Left cardiac atrium (tissue), 4 donors: ENCODE measurements at regions not wholly inside any gene's neighbourhood (a gene's known extent, or its start where the extent isn't known, plus 50 kb on each side); places are given as distances from the start of the nearest gene placed in this dataset.
"Not testable (repeated sequence)": the region's sequence is repeated elsewhere in the genome, so short reads cannot be mapped to it uniquely, and the experiment has no call there.

Source experiments
- ATAC-seq, 2 donors: fragments of 200-7000 bp; cut with Tn5 transposase; one replicate each; pipeline ENCODE4 v1.9.1; 2020; ENCODE audit warnings: mild to moderate bottlenecking in 2 of 2, moderate library complexity in 2 of 2
- DNase-seq: peaks from one replicate; pipeline ENCODE4 v3.0.0-alpha.2; 2020
- intact Hi-C, 2 donors: fragments of 100-400 bp; cut with DNase I; formaldehyde crosslinking; loops; one replicate each; pipeline versions ENCODE4 v1.14.1 to v1.15.1; 2022 to 2023
- donor health status: DM: no; HTN: yes; CAD: no.
- donor health status: DM: no; HTN: yes; CAD: no; lungs with severe emphysema.
- donor health status: DM: yes; HTN: yes; CAD: no.
- donor health status: Dilated cardiomyopathy.

DNA sequence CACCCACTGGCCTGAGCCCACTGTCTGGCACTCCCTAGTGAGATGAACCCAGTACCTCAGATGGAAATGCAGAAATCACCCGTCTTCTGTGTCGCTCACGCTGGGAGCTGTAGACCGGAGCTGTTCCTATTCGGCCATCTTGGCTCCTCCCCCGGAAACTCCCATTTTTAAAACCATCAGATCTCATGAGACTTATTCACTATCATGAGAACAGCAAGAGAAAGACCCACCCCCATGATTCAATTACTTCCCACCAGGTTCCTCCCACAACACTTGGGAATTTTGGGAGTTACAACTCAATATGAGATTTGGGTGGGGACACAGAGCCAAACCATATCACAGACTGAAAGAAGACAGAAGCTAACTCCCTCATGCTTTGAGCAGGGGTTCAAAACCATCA lies 134.5 kb downstream of the SLC39A8 start:
- intact Hi-C loops, ATAC-seq, DNase-seq: not testable (repeated sequence)

- ATAC-seq, DNase-seq, intact Hi-C loops: not testable (repeated sequence)
Observed at GRCh38 chr4:102204634-102205033, 140.6 kb downstream of the SLC39A8 start.

DNA sequence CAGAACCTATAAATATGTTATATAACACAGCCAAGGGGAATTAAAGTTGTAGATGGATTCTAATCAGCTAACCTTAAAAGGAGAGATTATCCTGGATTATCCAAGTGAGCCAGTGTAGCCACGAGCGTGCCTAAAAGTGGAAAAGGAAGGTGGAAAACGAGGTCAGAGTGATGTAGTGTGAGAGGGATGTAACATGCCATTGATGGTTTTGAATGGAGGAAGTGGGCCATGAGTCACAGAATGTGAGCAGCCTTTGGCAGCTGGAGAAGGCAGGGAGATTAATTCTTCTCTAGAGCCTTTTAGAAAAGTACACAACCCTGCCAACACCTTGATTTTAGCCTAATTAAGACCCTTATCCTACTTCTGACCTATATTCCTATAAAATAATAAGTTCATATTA lies 149.1 kb downstream of the SLC39A8 start:
- no peak for DNase-seq
- intact Hi-C loops, result no loop called here
- no peak for ATAC-seq

- ATAC-seq, result no peak
- DNase-seq, result no peak
- intact Hi-C loops, result no loop called here
Observed at GRCh38 chr4:102193145-102193544, 152.1 kb downstream of the SLC39A8 start.

DNA sequence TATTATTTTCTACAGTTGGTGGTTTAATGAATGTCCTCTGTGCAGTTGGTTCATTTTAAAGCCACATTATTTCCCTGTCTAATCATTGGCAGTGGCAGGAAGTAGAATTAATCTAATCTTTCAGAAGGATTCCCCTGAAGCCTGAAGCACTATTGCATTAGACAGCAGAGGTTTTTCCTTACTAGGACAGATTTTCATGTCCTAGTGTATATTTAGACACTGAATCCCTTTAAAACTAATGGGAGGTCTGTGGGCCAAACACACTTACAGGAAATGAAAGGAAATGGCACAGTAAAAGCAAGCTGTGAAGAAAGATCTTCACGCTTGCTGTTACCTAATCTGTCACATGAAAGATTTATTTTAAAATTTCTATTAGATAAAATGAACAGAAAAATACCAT lies 165.2 kb downstream of the SLC39A8 start:
- ATAC-seq (no peak), DNase-seq (no peak)
- intact Hi-C loops, result no loop called here

DNA sequence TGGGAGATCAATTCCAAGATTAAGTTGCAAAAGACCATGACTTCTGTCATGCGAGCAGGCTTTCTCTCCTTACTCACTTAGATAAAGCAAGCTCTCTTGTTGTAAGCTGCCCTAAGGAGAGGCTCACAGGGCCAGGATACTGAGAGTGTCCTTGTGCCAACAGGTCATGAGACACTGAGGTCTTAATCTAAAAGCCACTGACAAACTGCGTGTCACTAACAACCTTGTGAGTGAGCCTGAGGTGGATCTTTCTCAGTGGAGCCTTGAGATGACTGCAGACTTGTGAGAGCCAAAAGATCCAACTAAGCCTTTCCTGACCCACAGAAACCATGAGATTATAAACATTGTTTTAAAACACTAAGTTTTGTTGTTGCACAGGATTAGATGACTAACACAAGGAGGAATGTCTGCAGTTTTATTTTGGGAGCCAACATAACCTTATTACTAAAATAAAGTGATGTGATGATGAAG lies 170.5 kb downstream of the SLC39A8 start:
- DNase-seq (no peak), ATAC-seq (no peak)
- intact Hi-C loops, result no loop called here

GRCh38 chr4:102172341-102172740 lies 172.9 kb downstream of the SLC39A8 start:
- no peak for ATAC-seq
- no peak for DNase-seq
- intact Hi-C loops, result no loop called here

DNA sequence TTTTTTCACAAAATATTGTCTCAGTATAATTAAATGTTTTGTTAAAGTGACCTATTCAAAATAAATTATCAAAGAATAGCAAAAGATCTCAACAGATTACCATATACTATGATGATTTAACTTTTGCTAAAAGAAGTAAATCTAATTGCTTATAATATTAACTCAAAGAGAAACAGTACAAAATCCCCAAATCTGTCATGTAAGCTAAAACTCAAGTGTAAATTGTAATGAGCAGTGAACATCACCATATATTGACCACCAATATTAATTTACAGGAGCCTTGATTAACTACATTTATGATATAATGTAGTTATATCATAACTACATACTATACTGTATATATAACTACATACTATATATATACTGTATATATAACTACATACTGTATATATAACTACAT lies 174.4 kb downstream of the SLC39A8 start:
- intact Hi-C loops, result no loop called here
- no peak for ATAC-seq
- DNase-seq, result no peak

GRCh38 chr4:102169345-102169744 lies 175.9 kb downstream of the SLC39A8 start:
- DNase-seq, result no peak
- intact Hi-C loops, result no loop called here
- no peak for ATAC-seq

GRCh38 chr4:102168580-102168979 lies 176.7 kb downstream of the SLC39A8 start:
- DNase-seq (no peak), ATAC-seq (no peak)
- intact Hi-C loops, result no loop called here

DNA sequence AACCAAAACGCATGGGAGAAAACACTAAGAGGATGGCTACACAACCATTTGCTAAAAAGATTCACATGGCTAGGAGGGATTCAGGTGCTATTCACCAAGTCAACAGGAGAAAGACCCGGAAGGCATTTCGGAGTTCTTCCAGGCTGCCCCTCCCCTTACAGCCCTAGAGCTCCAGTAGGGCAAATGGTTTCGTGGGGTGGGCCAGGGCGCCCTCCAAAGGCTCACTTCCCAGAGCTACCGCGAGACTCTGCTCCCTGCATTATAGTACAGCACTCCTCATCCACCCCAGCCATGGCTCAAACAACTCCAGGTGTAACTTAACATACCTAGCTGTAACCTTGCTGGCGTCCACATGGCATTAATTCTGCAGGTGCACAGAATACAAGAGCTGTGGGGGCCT lies 179.7 kb downstream of the SLC39A8 start:
- DNase-seq (no peak), ATAC-seq (no peak)
- intact Hi-C loops, result no loop called here

GRCh38 chr4:102163404-102164140 lies 181.7 kb downstream of the SLC39A8 start:
- no peak for ATAC-seq
- intact Hi-C loops, result no loop called here
- DNase-seq, result no peak

- intact Hi-C loops, result no loop called here
- no peak for ATAC-seq
Observed at GRCh38 chr4:102157984-102158383, 187.3 kb downstream of the SLC39A8 start.

GRCh38 chr4:102153391-102153790 lies 191.9 kb downstream of the SLC39A8 start:
- ATAC-seq, result no peak
- no peak for DNase-seq
- intact Hi-C loops, result no loop called here

More at GRCh38 chr4:102157984-102158383, 187.3 kb downstream of the SLC39A8 start:
- no peak for DNase-seq

DNA sequence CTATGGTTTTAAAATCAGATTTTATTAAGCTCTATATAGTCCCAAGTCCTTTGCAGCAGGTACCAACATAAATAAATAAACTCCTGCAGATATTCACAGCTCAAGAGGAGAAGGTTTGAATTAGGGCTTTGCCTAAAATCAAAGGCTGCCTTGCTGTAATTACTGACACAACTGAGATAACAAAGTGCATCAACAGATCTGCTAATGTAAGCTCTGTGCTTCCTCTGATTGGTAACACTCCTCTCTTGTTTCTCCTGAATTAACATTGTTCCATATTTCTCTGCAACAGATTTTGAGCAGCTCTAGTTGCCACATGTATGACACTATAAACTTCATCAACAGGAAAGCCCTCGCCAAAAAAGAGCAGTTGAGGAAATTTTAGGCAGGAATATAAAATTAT lies 193.6 kb downstream of the SLC39A8 start:
- ATAC-seq (no peak), DNase-seq (no peak)
- intact Hi-C loops, result no loop called here

- ATAC-seq, result no peak
- DNase-seq, result no peak
- intact Hi-C loops, result no loop called here
Observed at GRCh38 chr4:102143433-102143832, 201.8 kb downstream of the SLC39A8 start.

DNA sequence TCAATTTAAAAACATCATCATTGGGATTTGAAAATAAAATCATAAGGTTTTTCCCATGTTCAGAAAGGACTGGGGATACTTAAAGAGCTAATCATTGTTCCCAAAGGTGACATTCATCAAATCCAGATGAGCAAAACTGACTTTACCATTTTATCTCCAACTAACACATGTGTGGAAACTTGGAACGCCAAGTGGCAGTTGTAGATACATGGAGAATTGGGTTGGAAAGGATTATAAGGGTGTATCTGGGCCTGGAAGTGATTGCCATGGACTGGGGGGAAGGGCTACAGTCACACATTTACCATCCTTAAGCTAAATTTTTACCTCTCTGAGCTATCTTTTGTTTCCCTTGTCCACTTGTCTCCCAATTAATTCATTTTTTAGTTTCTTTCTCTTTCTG lies 203.4 kb downstream of the SLC39A8 start:
- ATAC-seq (no peak), DNase-seq (no peak)
- intact Hi-C loops, result no loop called here

GRCh38 chr4:102139932-102140331 lies 205.3 kb downstream of the SLC39A8 start:
- DNase-seq (no peak), ATAC-seq (no peak)
- intact Hi-C loops, result no loop called here

DNA sequence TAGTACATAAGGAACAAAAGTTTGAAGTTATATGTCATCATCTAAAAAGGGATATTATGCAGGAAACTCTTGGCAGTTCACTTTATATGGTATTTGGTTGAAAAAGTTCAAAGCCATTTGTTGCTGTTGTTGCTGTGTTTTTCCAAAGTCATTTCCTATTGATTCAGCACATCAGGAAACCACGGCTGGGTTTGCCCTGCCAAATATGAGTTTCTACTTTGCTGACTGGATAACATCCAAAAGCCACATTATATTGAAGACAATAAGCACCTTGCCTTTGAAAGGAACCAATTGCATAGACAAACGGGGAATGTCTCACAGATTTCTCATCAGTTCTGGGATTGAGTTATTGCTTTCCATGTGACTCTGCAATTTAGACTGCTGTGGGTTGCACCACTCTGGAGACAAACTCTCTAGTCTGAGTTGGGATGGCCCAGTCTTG lies 206.1 kb downstream of the SLC39A8 start:
- DNase-seq, result no peak
- intact Hi-C loops, result no loop called here
- peak in 1 of 2 donors; percentile 38 for ATAC-seq

DNA sequence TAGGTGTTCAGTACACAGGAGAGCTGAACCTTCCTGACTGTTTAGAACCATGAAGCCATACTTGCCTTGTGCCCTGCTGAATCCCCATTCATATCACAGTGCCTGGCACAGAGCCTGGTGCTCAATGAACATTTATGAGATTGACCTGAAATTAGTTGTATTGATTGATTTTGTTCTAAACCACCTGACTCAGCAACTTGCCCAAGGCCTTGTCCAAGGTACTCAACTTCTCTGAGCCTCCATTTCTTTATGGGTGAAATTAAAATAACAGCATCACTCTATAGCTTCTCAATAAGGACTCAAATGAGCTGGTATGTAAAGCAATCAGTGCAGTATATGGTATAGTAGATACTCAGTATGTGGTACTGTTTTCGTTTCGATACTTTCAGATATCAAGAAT lies 208.1 kb downstream of the SLC39A8 start:
- ATAC-seq (no peak), DNase-seq (no peak)
- intact Hi-C loops, result no loop called here

- intact Hi-C loops, result no loop called here
- DNase-seq (no peak), ATAC-seq (no peak)
Observed at GRCh38 chr4:102129810-102130209, 215.5 kb downstream of the SLC39A8 start.
